ENCODE measurements at regions not wholly inside any gene's neighbourhood (a gene's known extent, or its start where the extent isn't known, plus 50 kb on each side); places are given as distances from the start of the nearest gene placed in this dataset.
"Not testable (repeated sequence)": the region's sequence is repeated elsewhere in the genome, so short reads cannot be mapped to it uniquely, and the experiment has no call there.

DNA sequence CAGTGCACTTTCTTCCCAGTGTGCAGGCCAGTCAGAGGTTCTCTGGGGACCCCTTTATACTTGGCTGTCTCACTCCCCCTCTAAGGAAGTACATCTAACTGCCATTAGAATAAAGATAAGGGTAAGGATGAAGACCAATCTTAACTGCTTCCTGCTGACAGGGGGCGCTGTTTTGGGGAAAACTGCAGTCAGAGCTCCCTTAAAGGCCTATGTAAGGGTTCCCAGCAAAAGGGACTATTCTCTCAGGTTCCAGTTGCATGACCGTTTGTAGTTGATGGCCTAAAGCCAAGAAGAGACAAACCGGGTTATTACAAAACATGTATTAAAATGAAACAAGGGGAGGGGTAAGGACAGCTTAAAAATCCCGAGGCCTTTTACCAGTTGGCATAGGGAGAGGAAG is 115.6 kb upstream of the SPIN4 start:
- ATAC-seq (no peak), DNase-seq (no peak)

DNA sequence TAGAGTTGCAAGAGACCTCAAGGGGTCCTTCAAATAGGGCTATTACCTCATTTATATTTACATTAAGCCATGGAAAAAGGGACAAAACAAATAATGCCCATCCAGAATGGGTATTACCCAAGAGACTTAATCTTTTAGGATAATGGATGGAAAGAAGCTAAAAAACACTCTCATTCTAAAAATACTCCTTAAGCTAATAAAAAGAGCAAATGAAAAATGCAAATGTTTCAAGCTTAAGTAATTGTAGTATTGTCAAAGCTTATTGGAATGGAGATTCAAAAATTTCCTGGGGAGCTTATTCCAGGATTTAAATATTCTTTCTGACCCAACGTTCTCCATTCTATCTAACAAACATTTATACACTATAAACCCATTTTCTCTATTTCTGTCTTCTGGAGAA is 107.8 kb upstream of the SPIN4 start:
- no peak for DNase-seq
- no peak for ATAC-seq

DNA sequence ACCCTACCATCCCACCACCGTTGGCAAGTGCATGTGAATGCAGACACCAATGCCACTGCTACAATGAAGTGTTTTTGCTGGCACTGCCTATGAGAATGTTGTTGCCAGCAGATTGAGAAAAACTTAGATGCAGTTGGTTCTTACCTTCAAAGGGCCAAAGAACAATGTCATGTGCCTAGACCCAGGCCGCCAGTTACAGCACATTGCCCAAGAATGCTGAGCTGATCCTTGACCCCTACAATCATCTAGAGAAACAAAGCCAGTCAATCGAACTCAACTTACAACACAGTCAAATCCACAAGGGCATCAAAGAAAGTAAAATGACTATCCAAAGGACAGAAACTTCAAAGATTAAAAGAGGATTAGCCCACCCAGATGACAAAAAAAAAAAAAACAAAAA is 102.4 kb upstream of the SPIN4 start:
- ATAC-seq, result no peak
- no peak for DNase-seq

- no peak for ATAC-seq
Measured at GRCh38 chrX:63441717-63442116, 90.6 kb upstream of the SPIN4 start.

GRCh38 chrX:63439580-63439979 is 88.4 kb upstream of the SPIN4 start:
- ATAC-seq (no peak), DNase-seq (no peak)

More at GRCh38 chrX:63441717-63442116, 90.6 kb upstream of the SPIN4 start:
- DNase-seq, result no peak

- DNase-seq, result no peak
- no peak for ATAC-seq
Measured at GRCh38 chrX:63436865-63437264, 85.7 kb upstream of the SPIN4 start.

- no peak for DNase-seq
- no peak for ATAC-seq
Measured at GRCh38 chrX:63434665-63435064, 83.5 kb upstream of the SPIN4 start.

DNA sequence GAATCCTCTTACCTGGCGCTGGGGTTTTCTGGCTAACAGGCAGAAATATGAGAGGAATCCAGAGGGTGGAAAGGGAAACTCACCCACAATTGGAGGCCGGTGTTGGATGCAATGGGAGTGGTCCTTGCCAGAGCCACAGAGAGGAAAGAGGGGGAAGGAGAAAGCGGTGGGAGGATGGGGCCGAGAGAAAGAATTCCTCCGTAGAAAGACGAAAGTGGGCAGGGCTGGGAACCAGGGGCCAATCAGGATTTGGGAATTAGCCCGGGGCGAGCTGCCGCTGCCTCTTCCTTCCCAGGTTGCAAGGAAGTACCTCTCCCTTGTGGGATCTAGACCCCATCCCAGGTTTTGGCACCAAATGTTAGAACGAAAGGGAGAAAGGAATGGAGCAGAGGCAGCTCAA is 83.1 kb upstream of the SPIN4 start:
- DNase-seq (no peak), ATAC-seq (no peak)

- DNase-seq (no peak), ATAC-seq (no peak)
Measured at GRCh38 chrX:63430026-63430425, 78.9 kb upstream of the SPIN4 start.

DNA sequence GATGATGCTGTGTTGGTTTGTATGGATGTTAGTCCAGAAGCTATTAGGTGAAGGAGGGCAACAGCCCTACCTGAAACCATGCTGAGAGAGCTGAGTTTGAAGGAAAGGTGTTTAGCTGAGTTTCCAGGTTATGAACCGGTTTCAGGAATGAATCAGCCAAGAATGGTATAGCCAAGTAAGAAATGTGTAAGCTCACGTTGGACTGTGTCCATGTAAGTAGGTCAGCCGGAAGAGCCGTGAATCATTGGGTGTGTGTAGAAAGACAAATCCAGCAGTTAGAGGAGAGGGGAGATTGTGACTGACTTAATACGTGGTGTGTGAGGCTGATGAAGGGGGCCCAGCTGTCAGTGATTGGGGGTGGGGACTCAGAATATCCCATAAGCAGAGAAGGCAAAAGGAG is 77.2 kb upstream of the SPIN4 start:
- ATAC-seq, result no peak
- no peak for DNase-seq

DNA sequence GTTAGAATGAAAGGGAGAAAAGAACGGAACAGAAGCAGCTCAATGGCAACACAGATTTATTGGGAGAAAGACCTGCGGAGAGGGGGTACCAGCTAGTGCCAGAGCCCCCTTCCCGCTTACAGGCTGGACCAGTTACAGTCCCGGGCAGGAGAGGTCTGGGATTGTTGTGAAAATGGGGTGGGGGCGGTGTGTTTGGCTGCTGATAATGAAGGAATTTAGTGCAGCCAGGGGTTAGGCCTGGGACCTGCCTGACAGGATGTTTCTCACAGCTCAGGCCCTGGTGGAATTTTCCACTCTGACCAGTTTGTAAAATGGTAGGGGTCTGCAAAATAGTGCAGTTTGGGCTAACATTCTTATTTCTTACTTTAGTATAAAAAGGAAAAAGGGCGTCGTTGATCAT is 75.4 kb upstream of the SPIN4 start:
- ATAC-seq (no peak), DNase-seq (no peak)

DNA sequence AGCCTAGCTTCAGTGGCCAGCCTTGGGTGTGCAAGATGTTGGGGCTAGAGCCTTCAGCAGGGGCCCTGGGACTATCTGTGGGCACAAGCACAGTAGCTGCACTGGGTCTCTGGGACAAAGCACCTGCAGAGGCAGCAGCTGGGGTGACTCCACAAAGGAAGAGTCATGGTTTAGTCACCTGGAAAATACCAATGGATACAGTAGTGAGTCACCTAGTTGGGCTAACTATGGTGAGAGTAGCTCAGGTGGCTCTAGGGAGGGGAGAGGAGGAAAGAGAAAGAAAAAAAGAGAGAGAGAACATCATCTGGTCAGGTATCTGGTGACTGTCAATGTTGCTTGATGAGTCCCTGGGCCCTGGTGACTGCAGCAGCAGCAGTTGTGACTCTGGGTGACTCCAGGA is 72.9 kb upstream of the SPIN4 start:
- ATAC-seq, result no peak
- DNase-seq, result no peak

DNA sequence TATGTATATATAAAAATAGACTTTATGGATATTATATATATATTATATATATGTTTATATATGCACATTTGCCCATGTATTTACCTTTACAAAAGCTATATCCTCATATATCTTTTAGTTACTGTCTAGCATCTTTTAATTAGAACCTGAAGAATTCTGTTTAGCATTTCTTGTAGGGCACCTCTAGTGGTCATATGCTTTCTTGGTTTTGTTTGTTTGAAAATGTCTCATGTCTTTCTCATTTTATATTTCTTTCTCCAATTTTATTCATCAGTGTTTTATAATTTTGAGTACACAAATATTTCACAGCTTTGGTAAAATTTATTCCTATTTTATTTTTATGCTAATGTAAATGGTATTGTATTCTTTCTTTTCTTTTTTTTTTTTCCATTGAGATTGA is 70.3 kb upstream of the SPIN4 start:
- DNase-seq (no peak), ATAC-seq (no peak)

GRCh38 chrX:63418211-63418610 is 67.1 kb upstream of the SPIN4 start:
- ATAC-seq (no peak), DNase-seq (no peak)

DNA sequence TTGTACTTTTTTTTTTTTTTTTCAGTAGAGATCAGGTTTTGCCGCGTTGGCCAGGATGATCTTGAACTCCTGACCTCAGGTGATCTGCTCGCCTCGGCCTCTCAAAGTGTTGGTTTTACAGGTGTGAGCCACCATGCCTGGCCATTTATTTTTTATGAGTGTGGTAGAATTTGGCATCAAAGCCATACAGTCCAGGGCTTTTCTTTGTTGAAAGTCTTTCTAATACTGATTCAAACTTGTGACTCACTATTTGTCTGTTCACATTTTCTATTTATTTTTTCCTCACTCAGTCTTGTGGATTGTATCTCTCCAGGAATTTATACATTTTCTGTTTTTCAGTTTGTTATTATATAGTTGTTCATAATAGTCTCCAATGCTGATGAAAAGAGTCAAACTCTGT is 66.5 kb upstream of the SPIN4 start:
- DNase-seq (no peak), ATAC-seq (no peak)

- DNase-seq, ATAC-seq: not testable (repeated sequence)
Measured at GRCh38 chrX:63409934-63410333, 58.8 kb upstream of the SPIN4 start.

GRCh38 chrX:63408050-63408449 is 56.9 kb upstream of the SPIN4 start:
- ATAC-seq (no peak), DNase-seq (no peak)

DNA sequence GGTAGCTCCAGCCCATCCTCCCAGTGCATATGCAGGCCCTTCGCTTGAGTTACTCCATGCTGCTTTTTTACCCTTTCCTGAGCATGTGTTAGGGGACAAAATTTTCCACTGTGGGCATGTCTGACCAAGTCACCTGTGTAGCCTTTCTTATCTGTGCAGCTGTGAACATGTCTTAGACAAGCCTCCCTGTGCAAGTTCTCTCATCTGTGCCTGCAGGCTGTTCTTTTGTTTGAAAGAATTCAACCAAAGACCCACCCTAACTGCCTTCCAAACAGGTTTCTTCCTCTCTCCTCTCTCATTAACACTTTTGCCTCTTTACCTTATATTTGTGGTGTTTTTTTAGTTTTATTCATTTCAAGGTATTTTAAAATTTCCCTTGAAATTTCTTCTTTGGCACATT is 53.2 kb upstream of the SPIN4 start:
- no peak for ATAC-seq

GRCh38 chrX:63402106-63402505 is 51.0 kb upstream of the SPIN4 start:
- no peak for ATAC-seq

More for the DNA sequence above, 53.2 kb upstream of the SPIN4 start:
- DNase-seq, result no peak

More at GRCh38 chrX:63402106-63402505, 51.0 kb upstream of the SPIN4 start:
- DNase-seq, result no peak
